WTC11 (cell line): ENCODE measurements at regions not wholly inside any gene's neighbourhood (a gene's known extent, or its start where the extent isn't known, plus 50 kb on each side); places are given as distances from the start of the nearest gene placed in this dataset.
"Not testable (repeated sequence)": the region's sequence is repeated elsewhere in the genome, so short reads cannot be mapped to it uniquely, and the experiment has no call there.

Source experiments
- ATAC-seq: fragments of 200-7000 bp; cut with Tn5 transposase; 2 replicates; pipeline ENCODE4 v1.10.0; 2021; ENCODE audit warnings: mild to moderate bottlenecking, moderate library complexity
- CTCF ChIA-PET: fragments of 300-600 bp; sonication (Branson Sonifier 250); formaldehyde crosslinking; loops from one replicate; lab custom pipeline; 2021; ENCODE audit warnings: antibody characterized with exemption; lab: Charles Lee
- POLR2A ChIA-PET: fragments of 350-600 bp; sonication (Branson Sonifier 250); formaldehyde crosslinking; loops from one replicate; lab custom pipeline; 2021; ENCODE audit warnings: antibody characterized with exemption; lab: Charles Lee
- DNase-seq: peaks from one replicate; pipeline ENCODE4 v3.0.0; 2021; ENCODE audit warnings: low spot score
- H3K27ac Mint-ChIP-seq: 2 replicates; pipeline ENCODE4 v1.8.0; 2021; ENCODE audit warnings: mixed read lengths
- H3K27me3 Mint-ChIP-seq: 2 replicates; pipeline ENCODE4 v1.8.0; 2021; ENCODE audit warnings: low read depth, mild to moderate bottlenecking, moderate library complexity, mixed read lengths
- H3K36me3 Mint-ChIP-seq: 2 replicates; pipeline ENCODE4 v1.8.0; 2021; ENCODE audit warnings: mixed read lengths
- H3K4me1 Mint-ChIP-seq: 2 replicates; pipeline ENCODE4 v1.8.0; 2022; ENCODE audit warnings: mixed read lengths
- H3K4me3 Mint-ChIP-seq: 2 replicates; pipeline ENCODE4 v1.8.0; 2021; ENCODE audit warnings: mild to moderate bottlenecking, moderate library complexity, mixed read lengths
- H3K9me3 Mint-ChIP-seq: 2 replicates; pipeline ENCODE4 v1.8.0; 2021; ENCODE audit warnings: mixed read lengths
- AFF4 ChIP-seq: sonication (generic); formaldehyde crosslinking; IDR thresholded peaks from 2 replicates; pipeline ENCODE4 v1.8.1; 2023; ENCODE audit warnings: mild to moderate bottlenecking, missing genetic modification reagents, borderline replicate concordance
- E2F1 ChIP-seq: sonication (generic); formaldehyde crosslinking; IDR thresholded peaks from 2 replicates; pipeline ENCODE4 v1.8.0; 2022; ENCODE audit warnings: mild to moderate bottlenecking, missing genetic modification reagents
- E2F4 ChIP-seq: sonication (generic); formaldehyde crosslinking; IDR thresholded peaks from 2 replicates; pipeline ENCODE4 v1.8.1; 2022; ENCODE audit warnings: low read depth, mild to moderate bottlenecking, moderate library complexity, missing genetic modification reagents, borderline replicate concordance
- FOXJ3 ChIP-seq: sonication (generic); formaldehyde crosslinking; IDR thresholded peaks from 2 replicates; pipeline ENCODE4 v1.9.0; 2021; ENCODE audit warnings: missing genetic modification reagents, mild to moderate bottlenecking, borderline replicate concordance
- RORB ChIP-seq: fragments of 250-450 bp; sonication (Bioruptor Pico); IDR thresholded peaks from 2 replicates; pipeline ENCODE4 v1.9.0; 2021; ENCODE audit warnings: mild to moderate bottlenecking
- TCF7 ChIP-seq: sonication (generic); formaldehyde crosslinking; IDR thresholded peaks from 2 replicates; pipeline ENCODE4 v1.8.0; 2022; ENCODE audit warnings: mild to moderate bottlenecking, low read depth, missing genetic modification reagents, moderate library complexity
- TEAD1 ChIP-seq: sonication (generic); formaldehyde crosslinking; IDR thresholded peaks from 2 replicates; pipeline ENCODE4 v1.8.0; 2022; ENCODE audit warnings: mild to moderate bottlenecking, missing genetic modification reagents
- TEAD4 ChIP-seq: sonication (generic); formaldehyde crosslinking; IDR thresholded peaks from 2 replicates; pipeline ENCODE4 v1.8.0; 2022; ENCODE audit warnings: mild to moderate bottlenecking, missing genetic modification reagents
- ZNF219 ChIP-seq: sonication (generic); formaldehyde crosslinking; IDR thresholded peaks from 2 replicates; pipeline ENCODE4 v1.8.0; 2023; ENCODE audit warnings: missing genetic modification reagents, mild to moderate bottlenecking, borderline replicate concordance
- ZNF396 ChIP-seq: fragments of 250-450 bp; sonication (Bioruptor Pico); IDR thresholded peaks from 2 replicates; pipeline ENCODE4 v1.8.0; 2021; ENCODE audit warnings: mild to moderate bottlenecking, moderate library complexity, borderline replicate concordance

DNA sequence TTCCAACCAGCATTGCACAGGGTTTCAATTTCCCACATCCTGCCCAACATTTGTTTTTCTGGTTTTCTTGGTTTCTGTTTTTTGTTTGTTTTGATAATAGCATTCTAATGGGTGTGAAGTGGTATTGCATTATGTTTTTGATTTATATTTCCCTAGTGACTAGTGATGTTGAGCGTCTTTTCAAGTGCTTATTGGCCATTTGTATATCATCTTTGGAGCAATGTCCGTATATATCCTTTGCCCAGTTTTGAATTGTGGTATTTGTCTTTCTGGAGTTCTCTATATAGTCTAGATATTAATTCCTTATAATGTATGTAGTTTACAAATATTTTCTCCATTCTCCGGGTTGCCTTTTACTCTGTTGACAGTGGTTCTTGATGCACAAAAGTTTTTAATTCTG lies 2168.1 kb upstream of the DEFB115 start:
- POLR2A ChIA-PET, H3K4me1 Mint-ChIP-seq, CTCF ChIA-PET, ATAC-seq, H3K4me3 Mint-ChIP-seq, DNase-seq, H3K27ac Mint-ChIP-seq: not testable (repeated sequence)
- Mint-ChIP-seq H3K27me3 (peaks cover 20% of the 10 kb centered on the region), H3K36me3 (peaks cover 63% of the 10 kb centered on the region), H3K9me3 (peaks cover 71% of the 10 kb centered on the region)

GRCh38 chr20:29093958-29094357 lies 2163.5 kb upstream of the DEFB115 start:
- H3K4me3 Mint-ChIP-seq, H3K27ac Mint-ChIP-seq, DNase-seq, CTCF ChIA-PET, POLR2A ChIA-PET, ATAC-seq, H3K4me1 Mint-ChIP-seq: not testable (repeated sequence)
- Mint-ChIP-seq H3K27me3 (peaks cover 11% of the 10 kb centered on the region; the same call in 1 of the 2 replicates), H3K36me3 (peaks cover 49% of the 10 kb centered on the region), H3K9me3 (peaks cover 59% of the 10 kb centered on the region)

DNA sequence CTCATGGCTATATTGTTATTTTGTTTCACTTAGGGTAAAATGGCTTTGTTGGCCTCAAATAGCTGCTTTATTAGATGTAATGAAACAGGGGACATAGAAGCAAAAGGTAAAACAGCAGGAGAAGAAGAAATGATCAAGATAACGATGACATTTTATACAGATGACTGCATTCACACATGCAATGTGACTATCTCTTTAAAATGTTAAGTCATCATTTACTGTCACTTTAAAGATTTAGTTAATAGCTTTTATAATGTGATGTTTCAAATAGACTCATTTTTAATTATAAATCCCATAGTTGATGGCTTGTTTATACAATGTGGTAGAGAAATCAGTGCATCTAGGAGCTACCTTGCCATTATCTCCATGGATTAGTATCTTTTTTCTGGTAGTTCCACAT lies 2160.8 kb upstream of the DEFB115 start:
- CTCF ChIA-PET, H3K27ac Mint-ChIP-seq: not testable (repeated sequence)
- peaks cover 51% of the 10 kb centered on the region for H3K9me3 Mint-ChIP-seq

GRCh38 chr20:29107884-29108283 lies 2149.6 kb upstream of the DEFB115 start:
- ATAC-seq, H3K27ac Mint-ChIP-seq, H3K4me3 Mint-ChIP-seq, DNase-seq, POLR2A ChIA-PET, H3K4me1 Mint-ChIP-seq, CTCF ChIA-PET: not testable (repeated sequence)
- Mint-ChIP-seq H3K36me3 (peaks cover 63% of the 10 kb centered on the region), H3K9me3 (peaks cover 78% of the 10 kb centered on the region), H3K27me3 (peaks cover 18% of the 10 kb centered on the region)

More for the DNA sequence above, 2160.8 kb upstream of the DEFB115 start:
- DNase-seq, ATAC-seq, H3K27me3 Mint-ChIP-seq, POLR2A ChIA-PET, H3K4me3 Mint-ChIP-seq, H3K4me1 Mint-ChIP-seq: not testable (repeated sequence)
- peaks cover 44% of the 10 kb centered on the region for H3K36me3 Mint-ChIP-seq

DNA sequence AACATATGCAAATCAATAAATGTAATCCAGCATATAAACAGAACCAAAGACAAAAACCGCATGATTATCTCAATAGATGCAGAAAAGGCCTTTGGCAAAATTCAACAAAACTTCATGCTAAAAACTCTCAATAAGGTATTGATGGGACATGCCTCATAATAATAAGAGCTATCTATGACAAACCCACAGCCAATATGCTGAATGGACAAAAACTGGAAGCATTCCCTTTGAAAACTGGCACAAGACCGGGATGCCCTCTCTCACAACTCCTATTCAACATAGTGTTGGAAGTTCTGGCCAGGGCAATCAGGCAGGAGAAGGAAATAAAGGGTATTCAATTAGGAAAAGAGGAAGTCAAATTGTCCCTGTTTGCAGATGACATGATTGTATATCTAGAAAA lies 2148.1 kb upstream of the DEFB115 start:
- POLR2A ChIA-PET, ATAC-seq, DNase-seq, H3K4me3 Mint-ChIP-seq, CTCF ChIA-PET, H3K4me1 Mint-ChIP-seq, H3K27ac Mint-ChIP-seq: not testable (repeated sequence)
- Mint-ChIP-seq H3K36me3 (peaks cover 69% of the 10 kb centered on the region), H3K9me3 (peaks cover 81% of the 10 kb centered on the region), H3K27me3 (peaks cover 20% of the 10 kb centered on the region)

DNA sequence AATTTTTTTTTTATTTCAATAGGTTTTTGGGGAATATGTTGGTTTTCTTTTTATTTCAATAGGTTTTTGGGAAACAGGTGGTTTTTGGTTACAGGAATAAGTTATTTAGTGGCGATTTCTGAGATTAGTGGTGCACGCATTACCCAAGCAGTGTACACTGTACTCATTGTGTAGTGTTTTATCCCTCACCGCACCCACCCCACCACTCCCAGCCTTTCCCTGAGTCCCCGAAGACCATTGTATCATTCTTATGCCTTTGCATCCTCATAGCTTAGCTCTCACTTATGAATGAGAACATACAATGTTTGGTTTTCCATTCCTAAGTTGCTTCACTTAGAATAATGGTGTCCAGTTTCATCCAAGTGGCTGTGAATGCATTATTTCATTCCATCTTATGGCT lies 2142.4 kb upstream of the DEFB115 start:
- POLR2A ChIA-PET, H3K4me3 Mint-ChIP-seq, DNase-seq, ATAC-seq, H3K27ac Mint-ChIP-seq, H3K4me1 Mint-ChIP-seq, CTCF ChIA-PET: not testable (repeated sequence)
- peaks cover 82% of the 10 kb centered on the region for H3K36me3 Mint-ChIP-seq
- peaks cover 93% of the 10 kb centered on the region for H3K9me3 Mint-ChIP-seq
- peaks cover 25% of the 10 kb centered on the region for H3K27me3 Mint-ChIP-seq

DNA sequence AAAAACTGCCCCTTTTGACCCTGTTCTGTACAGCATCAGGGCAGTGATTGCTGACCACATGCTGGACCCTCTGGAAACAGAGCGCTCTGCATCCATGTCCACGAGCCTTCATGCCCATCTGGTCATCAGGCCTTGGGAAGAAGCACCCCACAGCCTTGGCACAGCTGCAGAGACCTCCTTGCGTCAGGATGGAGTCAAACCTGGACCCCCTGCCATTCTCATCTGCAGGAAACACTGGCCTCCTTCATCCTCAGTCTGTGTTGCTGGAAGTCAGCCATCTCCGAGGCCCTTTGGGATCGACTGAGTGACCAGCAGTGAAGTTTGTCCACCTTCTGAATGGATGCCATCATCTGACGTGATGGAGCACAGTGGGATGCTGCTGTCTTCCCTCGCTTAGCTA lies 2138.3 kb upstream of the DEFB115 start:
- no peak for TF ChIP-seq AFF4
- no peak for TF ChIP-seq ZNF396 (CRISPR knock-in tag)
- TF ChIP-seq E2F1 (CRISPR knock-in tag), result no peak
- TF ChIP-seq E2F4 (CRISPR knock-in tag), result no peak
- TF ChIP-seq TEAD4 (CRISPR knock-in tag), result no peak
- no peak for TF ChIP-seq TEAD1
- no peak for TF ChIP-seq TCF7
- no peak for TF ChIP-seq FOXJ3 (CRISPR knock-in tag)
- TF ChIP-seq RORB (CRISPR knock-in tag), result no peak
- no peak for TF ChIP-seq ZNF219 (CRISPR knock-in tag)
- H3K4me3 Mint-ChIP-seq, result no peak overlapping the region
- ATAC-seq (no peak), DNase-seq (no peak)
- H3K27me3 Mint-ChIP-seq, result peaks cover 41% of the 10 kb centered on the region
- no peaks in the 10 kb centered on the region for H3K4me1 Mint-ChIP-seq
- ChIA-PET POLR2A (no interaction called here), CTCF (no interaction called here)
- peaks cover 95% of the 10 kb centered on the region for H3K9me3 Mint-ChIP-seq
- H3K36me3 Mint-ChIP-seq, result peaks cover 88% of the 10 kb centered on the region
- H3K27ac Mint-ChIP-seq, result no peak overlapping the region

GRCh38 chr20:29119684-29120083 lies 2137.8 kb upstream of the DEFB115 start:
- ATAC-seq, CTCF ChIA-PET, H3K27ac Mint-ChIP-seq, POLR2A ChIA-PET, DNase-seq, H3K4me3 Mint-ChIP-seq, H3K4me1 Mint-ChIP-seq: not testable (repeated sequence)
- Mint-ChIP-seq H3K27me3 (peaks cover 41% of the 10 kb centered on the region), H3K9me3 (peaks cover 97% of the 10 kb centered on the region), H3K36me3 (peaks cover 93% of the 10 kb centered on the region)
